ENCODE measurements at regions not wholly inside any gene's neighbourhood (a gene's known extent, or its start where the extent isn't known, plus 50 kb on each side); places are given as distances from the start of the nearest gene placed in this dataset.

- BruUV-seq (replicated peaks): no TSS peak
- Histone ChIP-seq H3K36me3 (ENCODE audit: control insufficient read depth in 2 of 2, insufficient read depth in 2 of 2, low read length in 1 of 2) (no peaks in the 10 kb centered on the region), H3K4me3 (no peak overlapping the region), H3K27me3 (replicated peaks in 1 of 2; ENCODE audit: control insufficient read depth in 2 of 2, insufficient read depth in 2 of 2, low read length in 1 of 2) (no peaks in the 10 kb centered on the region; a peak in 1 of 4 replicates), H3K9ac (ENCODE audit: control insufficient read depth, insufficient read depth, low read length) (no peak overlapping the region), H3K9me3 (replicated peaks; ENCODE audit: control insufficient read depth, insufficient read depth, low read length) (no peaks in the 10 kb centered on the region), H2AFZ (ENCODE audit: control insufficient read depth, low read depth, low read length) (no peak overlapping the region), H3K4me1 (ENCODE audit: control insufficient read depth, insufficient read depth, low read length) (no peaks in the 10 kb centered on the region), H3K27ac (ENCODE audit: control insufficient read depth, insufficient read depth) (no peak overlapping the region), H3K79me2 (ENCODE audit: control insufficient read depth, insufficient read depth, low read length) (no peaks in the 10 kb centered on the region), H3K4me2 (ENCODE audit: control insufficient read depth, insufficient read depth) (no peak overlapping the region), H4K20me1 (ENCODE audit: control insufficient read depth, insufficient read depth) (no peaks in the 10 kb centered on the region)
- intact Hi-C loops (cut with micrococcal nuclease; ENCODE audit: unreplicated experiment): no loop called here
- TF ChIP-seq RAD21 (IDR thresholded peaks at IDR 0.05; ENCODE audit: insufficient read depth, low read depth, low read length): no peak
- TF ChIP-seq MLLT1 (IDR thresholded peaks at IDR 0.05): no peak
- no peak for TF ChIP-seq FOXM1 (IDR thresholded peaks at IDR 0.05; ENCODE audit: low read depth, low read length)
- ChIA-PET CTCF (no interaction called here), SMC1A (ENCODE audit: uncharacterized antibody, unreplicated experiment) (interaction anchor here (0.5 kb wide), 1 partner anchor 356 kb away, joined by 3 read pairs; no protein-coding TSS in a partner anchor), POLR2A (no interaction called here), RAD21 (ENCODE audit: unreplicated experiment) (no interaction called here)
- FAIRE-seq (no peak), DNase-seq (ENCODE audit: low read depth, low spot score) (no peak), ATAC-seq (no peak)
- 57% methylated on average over 2 of the region's 2 CpGs for WGBS (ENCODE audit: insufficient coverage, insufficient replicate concordance, low lambda C conversion rate, missing lambda C conversion rate)
- in situ Hi-C loops (cut with MboI): no loop called here
Measured at GRCh38 chr11:109735128-109735527, 313.1 kb downstream of the C11orf87 start.

- no peak overlapping the region for H3K4me3 ChIP-seq
- ChIA-PET POLR2A (no interaction called here), RAD21 (ENCODE audit: unreplicated experiment) (no interaction called here), CTCF (no interaction called here), SMC1A (ENCODE audit: uncharacterized antibody, unreplicated experiment) (no interaction called here)
- BruUV-seq (replicated peaks): no TSS peak
- ATAC-seq: no peak
- H3K27ac ChIP-seq (ENCODE audit: control insufficient read depth, insufficient read depth): no peak overlapping the region
- no peaks in the 10 kb centered on the region for H3K79me2 ChIP-seq (ENCODE audit: control insufficient read depth, insufficient read depth, low read length)
- no peaks in the 10 kb centered on the region for H3K9me3 ChIP-seq (replicated peaks; ENCODE audit: control insufficient read depth, insufficient read depth, low read length)
- H2AFZ ChIP-seq (ENCODE audit: control insufficient read depth, low read depth, low read length): no peak overlapping the region
- DNase-seq (ENCODE audit: low read depth, low spot score): no peak
- H3K27me3 ChIP-seq (replicated peaks in 1 of 2; ENCODE audit: control insufficient read depth in 2 of 2, insufficient read depth in 2 of 2, low read length in 1 of 2): peaks cover 0 to 2% of the 10 kb centered on the region in 2 experiments; a peak in 2 of 4 replicates
- no peaks in the 10 kb centered on the region for H3K4me1 ChIP-seq (ENCODE audit: control insufficient read depth, insufficient read depth, low read length)
- no peak overlapping the region for H3K4me2 ChIP-seq (ENCODE audit: control insufficient read depth, insufficient read depth)
- in situ Hi-C loops (cut with MboI): no loop called here
- FAIRE-seq: no peak
- no peaks in the 10 kb centered on the region for H4K20me1 ChIP-seq (ENCODE audit: control insufficient read depth, insufficient read depth)
- H3K36me3 ChIP-seq (ENCODE audit: control insufficient read depth in 2 of 2, insufficient read depth in 2 of 2, low read length in 1 of 2): no peaks in the 10 kb centered on the region
- no peak overlapping the region for H3K9ac ChIP-seq (ENCODE audit: control insufficient read depth, insufficient read depth, low read length)
- intact Hi-C loops (cut with micrococcal nuclease; ENCODE audit: unreplicated experiment): no loop called here
- WGBS (ENCODE audit: insufficient coverage, insufficient replicate concordance, low lambda C conversion rate, missing lambda C conversion rate): 5% methylated on average over 2 of the region's 2 CpGs
- TF ChIP-seq TBL1XR1 (IDR thresholded peaks at IDR 0.05; ENCODE audit: low read depth, low read length): no peak
- TF ChIP-seq NFIC (IDR thresholded peaks at IDR 0.05; ENCODE audit: low read depth, low read length): no peak
- TF ChIP-seq CUX1 (IDR thresholded peaks at IDR 0.05; ENCODE audit: insufficient replicate concordance, low read depth, low read length): no peak
- TF ChIP-seq JUND (IDR thresholded peaks at IDR 0.05; ENCODE audit: low read depth, low read length): no peak
- TF ChIP-seq TARDBP (IDR thresholded peaks at IDR 0.05; ENCODE audit: borderline replicate concordance): no peak
- no peak for TF ChIP-seq YY1 (IDR thresholded peaks at IDR 0.05; ENCODE audit: low read depth, low read length)
- TF ChIP-seq ATF3 (IDR thresholded peaks at IDR 0.05; ENCODE audit: borderline replicate concordance, extremely low read depth, low read depth, low read length): no peak
- no peak for TF ChIP-seq RBBP5 (conservative IDR thresholded peaks at IDR 0.05)
- TF ChIP-seq WRNIP1 (IDR thresholded peaks at IDR 0.05; ENCODE audit: borderline replicate concordance, low read depth, low read length): no peak
- no peak for TF ChIP-seq YBX1 (IDR thresholded peaks at IDR 0.05)
Measured at GRCh38 chr11:109739379-109739778, 317.4 kb downstream of the C11orf87 start.
